Stimulated activated CD8-positive, alpha-beta memory T cell treated with anti-CD3 and anti-CD28 coated beads, Interleukin-4, amount 100 ng/mL, for 1 hour (primary cell): ENCODE measurements at regions not wholly inside any gene's neighbourhood (a gene's known extent, or its start where the extent isn't known, plus 50 kb on each side); places are given as distances from the start of the nearest gene placed in this dataset.

ENCODE experiments used
- DNase-seq, 2 donors: peaks; one replicate each; pipeline ENCODE4 v3.0.0-alpha.2; 2020; ENCODE audit warnings: low read depth in 2 of 2, low spot score in 1 of 2

- no peak for DNase-seq
Observed at GRCh38 chr16:51445250-51445649, 294.2 kb upstream of the SALL1 start.

GRCh38 chr16:51443934-51444333 lies 292.9 kb upstream of the SALL1 start:
- DNase-seq: no peak

- DNase-seq: no peak
Observed at GRCh38 chr16:51442141-51442870, 291.2 kb upstream of the SALL1 start.

- DNase-seq: no peak
Observed at GRCh38 chr16:51440131-51440889, 289.2 kb upstream of the SALL1 start.

- DNase-seq: no peak
Observed at GRCh38 chr16:51439271-51439670, 288.2 kb upstream of the SALL1 start.

- DNase-seq: no peak
Observed at GRCh38 chr16:51436742-51437141, 285.7 kb upstream of the SALL1 start.

- DNase-seq: no peak
Observed at GRCh38 chr16:51434567-51435198, 283.6 kb upstream of the SALL1 start.

GRCh38 chr16:51433599-51433998 lies 282.5 kb upstream of the SALL1 start:
- DNase-seq: no peak

- DNase-seq: no peak
Observed at GRCh38 chr16:51431517-51432241, 280.6 kb upstream of the SALL1 start.

GRCh38 chr16:51430716-51431369 lies 279.8 kb upstream of the SALL1 start:
- no peak for DNase-seq

- no peak for DNase-seq
Observed at GRCh38 chr16:51429041-51429440, 278.0 kb upstream of the SALL1 start.

GRCh38 chr16:51427085-51427484 lies 276.0 kb upstream of the SALL1 start:
- DNase-seq: no peak

GRCh38 chr16:51426276-51426675 lies 275.2 kb upstream of the SALL1 start:
- DNase-seq: no peak

- no peak for DNase-seq
Observed at GRCh38 chr16:51420247-51420646, 269.2 kb upstream of the SALL1 start.

- no peak for DNase-seq
Observed at GRCh38 chr16:51419768-51420167, 268.7 kb upstream of the SALL1 start.

- no peak for DNase-seq
Observed at GRCh38 chr16:51418258-51418657, 267.2 kb upstream of the SALL1 start.

- DNase-seq: no peak
Observed at GRCh38 chr16:51416926-51417325, 265.9 kb upstream of the SALL1 start.

GRCh38 chr16:51410125-51410524 lies 259.1 kb upstream of the SALL1 start:
- no peak for DNase-seq

- DNase-seq: no peak
Observed at GRCh38 chr16:51409001-51409675, 258.1 kb upstream of the SALL1 start.

GRCh38 chr16:51408357-51408756 lies 257.3 kb upstream of the SALL1 start:
- no peak for DNase-seq
